ENCODE measurements at regions not wholly inside any gene's neighbourhood (a gene's known extent, or its start where the extent isn't known, plus 50 kb on each side); places are given as distances from the start of the nearest gene placed in this dataset.
"Not testable (repeated sequence)": the region's sequence is repeated elsewhere in the genome, so short reads cannot be mapped to it uniquely, and the experiment has no call there.

GRCh38 chr3:187855131-187855530 is 109.9 kb upstream of the BCL6 start:
- peaks cover 9% of the 10 kb centered on the region for H3K9me3 ChIP-seq (ENCODE audit: control insufficient read depth, low read length)
- 91 to 100% methylated on average over 2 of the region's 2 CpGs for WGBS, 2 experiments (ENCODE audit: insufficient coverage in 2 of 2)
- H3K4me1 ChIP-seq (ENCODE audit: control insufficient read depth, insufficient read depth, low read length, poor library complexity, severe bottlenecking), result no peaks in the 10 kb centered on the region
- no peaks in the 10 kb centered on the region for H3K36me3 ChIP-seq (ENCODE audit: control insufficient read depth, insufficient read depth, low read length)
- H3K27ac ChIP-seq (ENCODE audit: low read depth, low read length, severe bottlenecking), result no peak overlapping the region
- no peak overlapping the region for H3K4me3 ChIP-seq (ENCODE audit: extremely low read depth, insufficient read depth, low read length, poor library complexity, severe bottlenecking)

- 86% methylated on average over 1 of the region's 2 CpGs; no CpG with 5 or more reads in 1 of the 2 experiments for WGBS, 2 experiments (ENCODE audit: insufficient coverage in 2 of 2)
- H3K9me3 ChIP-seq (ENCODE audit: control insufficient read depth, low read length), result peaks cover 9% of the 10 kb centered on the region
Observed at GRCh38 chr3:187856555-187856954, 111.3 kb upstream of the BCL6 start.

GRCh38 chr3:187858041-187858440 is 112.8 kb upstream of the BCL6 start:
- peaks cover under 1% of the 10 kb centered on the region for H3K9me3 ChIP-seq (ENCODE audit: control insufficient read depth, low read length)
- WGBS, 2 experiments (ENCODE audit: insufficient coverage in 2 of 2), result 86 to 100% methylated on average over 3 to 4 of the region's 5 CpGs
- no peaks in the 10 kb centered on the region for H3K36me3 ChIP-seq (ENCODE audit: control insufficient read depth, insufficient read depth, low read length)
- H3K27ac ChIP-seq (ENCODE audit: low read depth, low read length, severe bottlenecking), result no peak overlapping the region
- no peak overlapping the region for H3K4me3 ChIP-seq (ENCODE audit: extremely low read depth, insufficient read depth, low read length, poor library complexity, severe bottlenecking)
- H3K4me1 ChIP-seq (ENCODE audit: control insufficient read depth, insufficient read depth, low read length, poor library complexity, severe bottlenecking), result no peaks in the 10 kb centered on the region

More at GRCh38 chr3:187856555-187856954, 111.3 kb upstream of the BCL6 start:
- no peak overlapping the region for H3K4me3 ChIP-seq (ENCODE audit: extremely low read depth, insufficient read depth, low read length, poor library complexity, severe bottlenecking)
- H3K36me3 ChIP-seq (ENCODE audit: control insufficient read depth, insufficient read depth, low read length), result no peaks in the 10 kb centered on the region
- no peaks in the 10 kb centered on the region for H3K4me1 ChIP-seq (ENCODE audit: control insufficient read depth, insufficient read depth, low read length, poor library complexity, severe bottlenecking)
- H3K27ac ChIP-seq (ENCODE audit: low read depth, low read length, severe bottlenecking), result no peak overlapping the region

GRCh38 chr3:187858711-187859110 is 113.4 kb upstream of the BCL6 start:
- Histone ChIP-seq H3K4me1 (ENCODE audit: control insufficient read depth, insufficient read depth, low read length, poor library complexity, severe bottlenecking) (no peaks in the 10 kb centered on the region), H3K36me3 (ENCODE audit: control insufficient read depth, insufficient read depth, low read length) (no peaks in the 10 kb centered on the region), H3K27ac (ENCODE audit: low read depth, low read length, severe bottlenecking) (no peak overlapping the region), H3K9me3 (ENCODE audit: control insufficient read depth, low read length) (no peaks in the 10 kb centered on the region), H3K4me3 (ENCODE audit: extremely low read depth, insufficient read depth, low read length, poor library complexity, severe bottlenecking) (no peak overlapping the region)
- 94% methylated on average over 2 of the region's 2 CpGs; no CpG with 5 or more reads in 1 of the 2 experiments for WGBS, 2 experiments (ENCODE audit: insufficient coverage in 2 of 2)

GRCh38 chr3:187862701-187863277 is 117.5 kb upstream of the BCL6 start:
- H3K27ac ChIP-seq (ENCODE audit: low read depth, low read length, severe bottlenecking); H3K9me3 ChIP-seq (ENCODE audit: control insufficient read depth, low read length); H3K4me1 ChIP-seq (ENCODE audit: control insufficient read depth, insufficient read depth, low read length, poor library complexity, severe bottlenecking); H3K4me3 ChIP-seq (ENCODE audit: extremely low read depth, insufficient read depth, low read length, poor library complexity, severe bottlenecking); H3K36me3 ChIP-seq (ENCODE audit: control insufficient read depth, insufficient read depth, low read length): not testable (repeated sequence)
- 0% methylated on average over 1 of the region's 22 CpGs; no CpG with 5 or more reads in 1 of the 2 experiments for WGBS, 2 experiments (ENCODE audit: insufficient coverage in 2 of 2)

- 100% methylated on average over 2 of the region's 5 CpGs for WGBS, 2 experiments (ENCODE audit: insufficient coverage in 2 of 2)
- H3K4me1 ChIP-seq (ENCODE audit: control insufficient read depth, insufficient read depth, low read length, poor library complexity, severe bottlenecking), result no peaks in the 10 kb centered on the region
Observed at GRCh38 chr3:187870360-187871203, 125.3 kb upstream of the BCL6 start.

GRCh38 chr3:187871204-187871591 is 125.9 kb upstream of the BCL6 start:
- H3K9me3 ChIP-seq (ENCODE audit: control insufficient read depth, low read length), result no peaks in the 10 kb centered on the region
- no peaks in the 10 kb centered on the region for H3K4me1 ChIP-seq (ENCODE audit: control insufficient read depth, insufficient read depth, low read length, poor library complexity, severe bottlenecking)
- no peak overlapping the region for H3K27ac ChIP-seq (ENCODE audit: low read depth, low read length, severe bottlenecking)
- no peak overlapping the region for H3K4me3 ChIP-seq (ENCODE audit: extremely low read depth, insufficient read depth, low read length, poor library complexity, severe bottlenecking)
- no peaks in the 10 kb centered on the region for H3K36me3 ChIP-seq (ENCODE audit: control insufficient read depth, insufficient read depth, low read length)

More at GRCh38 chr3:187870360-187871203, 125.3 kb upstream of the BCL6 start:
- no peak overlapping the region for H3K4me3 ChIP-seq (ENCODE audit: extremely low read depth, insufficient read depth, low read length, poor library complexity, severe bottlenecking)
- H3K9me3 ChIP-seq (ENCODE audit: control insufficient read depth, low read length), result no peaks in the 10 kb centered on the region
- no peak overlapping the region for H3K27ac ChIP-seq (ENCODE audit: low read depth, low read length, severe bottlenecking)
- no peaks in the 10 kb centered on the region for H3K36me3 ChIP-seq (ENCODE audit: control insufficient read depth, insufficient read depth, low read length)

GRCh38 chr3:187871848-187872247 is 126.6 kb upstream of the BCL6 start:
- WGBS, 2 experiments (ENCODE audit: insufficient coverage in 2 of 2), result no CpG with 5 or more reads among the region's 1 CpG
- H3K4me1 ChIP-seq (ENCODE audit: control insufficient read depth, insufficient read depth, low read length, poor library complexity, severe bottlenecking), result no peaks in the 10 kb centered on the region

GRCh38 chr3:187873843-187874242 is 128.6 kb upstream of the BCL6 start:
- Histone ChIP-seq H3K4me3 (ENCODE audit: extremely low read depth, insufficient read depth, low read length, poor library complexity, severe bottlenecking) (no peak overlapping the region), H3K36me3 (ENCODE audit: control insufficient read depth, insufficient read depth, low read length) (no peaks in the 10 kb centered on the region), H3K4me1 (ENCODE audit: control insufficient read depth, insufficient read depth, low read length, poor library complexity, severe bottlenecking) (no peaks in the 10 kb centered on the region), H3K9me3 (ENCODE audit: control insufficient read depth, low read length) (no peaks in the 10 kb centered on the region), H3K27ac (ENCODE audit: low read depth, low read length, severe bottlenecking) (no peak overlapping the region)
- WGBS, 2 experiments (ENCODE audit: insufficient coverage in 2 of 2), result no CpG with 5 or more reads among the region's 1 CpG

More at GRCh38 chr3:187871848-187872247, 126.6 kb upstream of the BCL6 start:
- Histone ChIP-seq H3K9me3 (ENCODE audit: control insufficient read depth, low read length) (no peaks in the 10 kb centered on the region), H3K27ac (ENCODE audit: low read depth, low read length, severe bottlenecking) (no peak overlapping the region), H3K36me3 (ENCODE audit: control insufficient read depth, insufficient read depth, low read length) (no peaks in the 10 kb centered on the region), H3K4me3 (ENCODE audit: extremely low read depth, insufficient read depth, low read length, poor library complexity, severe bottlenecking) (no peak overlapping the region)

GRCh38 chr3:187875863-187876262 is 130.6 kb upstream of the BCL6 start:
- Histone ChIP-seq H3K4me1 (ENCODE audit: control insufficient read depth, insufficient read depth, low read length, poor library complexity, severe bottlenecking) (no peaks in the 10 kb centered on the region), H3K36me3 (ENCODE audit: control insufficient read depth, insufficient read depth, low read length) (no peaks in the 10 kb centered on the region), H3K4me3 (ENCODE audit: extremely low read depth, insufficient read depth, low read length, poor library complexity, severe bottlenecking) (no peak overlapping the region), H3K9me3 (ENCODE audit: control insufficient read depth, low read length) (no peaks in the 10 kb centered on the region), H3K27ac (ENCODE audit: low read depth, low read length, severe bottlenecking) (no peak overlapping the region)
- WGBS, 2 experiments (ENCODE audit: insufficient coverage in 2 of 2), result 90 to 100% methylated on average over 1 to 2 of the region's 4 CpGs
